ENCODE measurements at regions not wholly inside any gene's neighbourhood (a gene's known extent, or its start where the extent isn't known, plus 50 kb on each side); places are given as distances from the start of the nearest gene placed in this dataset.

- H3K27ac ChIP-seq: no peak overlapping the region
- no peak overlapping the region for H3K4me3 ChIP-seq
- TF ChIP-seq CTCF (IDR thresholded peaks at IDR 0.05 in 8 of 11, conservative IDR thresholded peaks at IDR 0.05 in 3 of 11): no peak
- no peak for TF ChIP-seq POLR2AphosphoS5 (IDR thresholded peaks at IDR 0.05)
- no peak for TF ChIP-seq POLR2A (IDR thresholded peaks at IDR 0.05)
- no peaks in the 10 kb centered on the region for H3K9me3 ChIP-seq
- H3K27me3 ChIP-seq (replicated peaks in 1 of 7): no peaks in the 10 kb centered on the region
- peaks cover 0 to 4% (median 0%) of the 10 kb centered on the region in 6 donors for H3K4me1 ChIP-seq
- WGBS, 5 donors: 75 to 92% (median 89%) methylated on average over 6 of the region's 6 CpGs
- no peak for DNase-seq
- no peaks in the 10 kb centered on the region for H3K36me3 ChIP-seq
- intact Hi-C loops (cut with DNase I; ENCODE audit: low total_unique reads): no loop called here
These were observed 111.5 kb upstream of the LPP start for GRCh38 chr3:188042466-188042865.

- Histone ChIP-seq H3K27me3 (replicated peaks in 1 of 7) (no peaks in the 10 kb centered on the region), H3K36me3 (no peaks in the 10 kb centered on the region), H3K27ac (no peak overlapping the region), H3K4me1 (no peaks in the 10 kb centered on the region), H3K4me3 (no peak overlapping the region), H3K9me3 (no peaks in the 10 kb centered on the region)
- DNase-seq: no peak
- TF ChIP-seq CTCF (IDR thresholded peaks at IDR 0.05 in 8 of 11, conservative IDR thresholded peaks at IDR 0.05 in 3 of 11): no peak
- no peak for TF ChIP-seq POLR2AphosphoS5 (IDR thresholded peaks at IDR 0.05)
- TF ChIP-seq POLR2A (IDR thresholded peaks at IDR 0.05): no peak
- 72 to 84% (median 78%) methylated on average over 2 of the region's 2 CpGs for WGBS, 5 donors
- intact Hi-C loops (cut with DNase I; ENCODE audit: low total_unique reads): no loop called here
These were observed 110.1 kb upstream of the LPP start for GRCh38 chr3:188043891-188044290.

GRCh38 chr3:188046561-188047211 lies 107.3 kb upstream of the LPP start:
- Histone ChIP-seq H3K27me3 (replicated peaks in 1 of 7) (no peaks in the 10 kb centered on the region), H3K9me3 (no peaks in the 10 kb centered on the region), H3K4me1 (peaks cover 6 to 20% (median 10%) of the 10 kb centered on the region in 6 donors), H3K36me3 (no peaks in the 10 kb centered on the region), H3K27ac (no peak overlapping the region), H3K4me3 (no peak overlapping the region)
- no peak for DNase-seq
- TF ChIP-seq POLR2AphosphoS5 (IDR thresholded peaks at IDR 0.05) (no peak), CTCF (IDR thresholded peaks at IDR 0.05 in 8 of 11, conservative IDR thresholded peaks at IDR 0.05 in 3 of 11) (no peak), POLR2A (IDR thresholded peaks at IDR 0.05) (no peak)
- WGBS, 5 donors: 95 to 98% (median 96%) methylated on average over 2 of the region's 2 CpGs
- intact Hi-C loops (cut with DNase I; ENCODE audit: low total_unique reads): no loop called here

GRCh38 chr3:188047536-188047935 lies 106.4 kb upstream of the LPP start:
- DNase-seq: no peak
- intact Hi-C loops (cut with DNase I; ENCODE audit: low total_unique reads): no loop called here

More at GRCh38 chr3:188047536-188047935, 106.4 kb upstream of the LPP start:
- WGBS, 5 donors: 71 to 95% (median 94%) methylated on average over 1 of the region's 1 CpG
- H3K36me3 ChIP-seq: no peaks in the 10 kb centered on the region
- H3K27ac ChIP-seq: no peak overlapping the region
- H3K4me3 ChIP-seq: no peak overlapping the region
- TF ChIP-seq POLR2AphosphoS5 (IDR thresholded peaks at IDR 0.05): no peak
- H3K27me3 ChIP-seq (replicated peaks in 1 of 7): no peaks in the 10 kb centered on the region
- H3K9me3 ChIP-seq: no peaks in the 10 kb centered on the region
- peaks cover 6 to 25% (median 11%) of the 10 kb centered on the region in 6 donors for H3K4me1 ChIP-seq

Measured in spleen (tissue), 11 donors.